Neuron (in vitro differentiated cells): ENCODE measurements at regions not wholly inside any gene's neighbourhood (a gene's known extent, or its start where the extent isn't known, plus 50 kb on each side); places are given as distances from the start of the nearest gene placed in this dataset.

Source experiments
- H2AFZ ChIP-seq: one replicate; pipeline ENCODE4 v1.6.1; 2013; ENCODE audit warnings: low read depth, mild to moderate bottlenecking, inconsistent platforms, low read length, moderate library complexity
- H3K27me3 ChIP-seq: one replicate; pipeline ENCODE4 v1.6.1; 2013; ENCODE audit warnings: low read length; ENCODE audit not compliant: insufficient read depth
- H3K36me3 ChIP-seq: one replicate; pipeline ENCODE4 v1.6.1; 2013; ENCODE audit warnings: low read length; ENCODE audit not compliant: insufficient read depth
- H3K4me1 ChIP-seq: one replicate; pipeline ENCODE4 v1.6.1; 2013; ENCODE audit warnings: low read length; ENCODE audit not compliant: insufficient read depth
- H3K4me3 ChIP-seq: 2 replicates; pipeline ENCODE4 v1.5.1; 2013; ENCODE audit warnings: mild to moderate bottlenecking, low read length, moderate library complexity
- H3K9me3 ChIP-seq: one replicate; pipeline ENCODE4 v1.6.1; 2013; ENCODE audit warnings: low read length

GRCh38 chr18:68263481-68263880, 451.4 kb downstream of the TMX3 start:
- Histone ChIP-seq H3K9me3 (no peaks in the 10 kb centered on the region), H3K27me3 (no peaks in the 10 kb centered on the region), H3K4me3 (no peak overlapping the region), H3K36me3 (no peaks in the 10 kb centered on the region), H2AFZ (no peak overlapping the region), H3K4me1 (peaks cover 9% of the 10 kb centered on the region)

GRCh38 chr18:68262690-68263294, 452.1 kb downstream of the TMX3 start:
- H3K27me3 ChIP-seq, result no peaks in the 10 kb centered on the region

GRCh38 chr18:68256418-68257067, 458.4 kb downstream of the TMX3 start:
- Histone ChIP-seq H3K27me3 (no peaks in the 10 kb centered on the region), H3K9me3 (peaks cover 2% of the 10 kb centered on the region), H3K4me1 (no peaks in the 10 kb centered on the region), H3K36me3 (no peaks in the 10 kb centered on the region), H2AFZ (no peak overlapping the region), H3K4me3 (no peak overlapping the region)

More at GRCh38 chr18:68262690-68263294, 452.1 kb downstream of the TMX3 start:
- Histone ChIP-seq H3K4me3 (no peak overlapping the region), H3K9me3 (peaks cover 2% of the 10 kb centered on the region), H3K36me3 (no peaks in the 10 kb centered on the region), H3K4me1 (peaks cover 9% of the 10 kb centered on the region), H2AFZ (no peak overlapping the region)

- H3K27me3 ChIP-seq, result no peaks in the 10 kb centered on the region
- H2AFZ ChIP-seq, result no peak overlapping the region
- no peaks in the 10 kb centered on the region for H3K36me3 ChIP-seq
- no peaks in the 10 kb centered on the region for H3K4me1 ChIP-seq
- no peak overlapping the region for H3K4me3 ChIP-seq
- no peaks in the 10 kb centered on the region for H3K9me3 ChIP-seq
These were observed 470.1 kb downstream of the TMX3 start for GRCh38 chr18:68244786-68245185.

- no peaks in the 10 kb centered on the region for H3K27me3 ChIP-seq
- H3K36me3 ChIP-seq, result no peaks in the 10 kb centered on the region
These were observed 473.0 kb downstream of the TMX3 start for GRCh38 chr18:68241881-68242280.

GRCh38 chr18:68234676-68235075, 480.2 kb downstream of the TMX3 start:
- Histone ChIP-seq H3K27me3 (no peaks in the 10 kb centered on the region), H3K4me1 (no peaks in the 10 kb centered on the region), H3K4me3 (no peak overlapping the region)

More at GRCh38 chr18:68241881-68242280, 473.0 kb downstream of the TMX3 start:
- Histone ChIP-seq H3K4me3 (no peak overlapping the region), H3K9me3 (peaks cover 3% of the 10 kb centered on the region), H3K4me1 (no peaks in the 10 kb centered on the region), H2AFZ (no peak overlapping the region)

GRCh38 chr18:68234131-68234530, 480.8 kb downstream of the TMX3 start:
- no peak overlapping the region for H2AFZ ChIP-seq
- no peak overlapping the region for H3K4me3 ChIP-seq
- no peaks in the 10 kb centered on the region for H3K4me1 ChIP-seq
- no peaks in the 10 kb centered on the region for H3K36me3 ChIP-seq
- H3K27me3 ChIP-seq, result no peaks in the 10 kb centered on the region
- H3K9me3 ChIP-seq, result peaks cover 3% of the 10 kb centered on the region

More at GRCh38 chr18:68234676-68235075, 480.2 kb downstream of the TMX3 start:
- no peaks in the 10 kb centered on the region for H3K36me3 ChIP-seq
- peaks cover 3% of the 10 kb centered on the region for H3K9me3 ChIP-seq
- H2AFZ ChIP-seq, result no peak overlapping the region

- H3K9me3 ChIP-seq, result no peaks in the 10 kb centered on the region
- H3K27me3 ChIP-seq, result no peaks in the 10 kb centered on the region
- H3K4me3 ChIP-seq, result no peak overlapping the region
- no peaks in the 10 kb centered on the region for H3K4me1 ChIP-seq
- no peak overlapping the region for H2AFZ ChIP-seq
- H3K36me3 ChIP-seq, result no peaks in the 10 kb centered on the region
These were observed 481.9 kb downstream of the TMX3 start for GRCh38 chr18:68233018-68233417.

GRCh38 chr18:68229351-68229750, 485.6 kb downstream of the TMX3 start:
- Histone ChIP-seq H3K9me3 (no peaks in the 10 kb centered on the region), H2AFZ (no peak overlapping the region), H3K36me3 (no peaks in the 10 kb centered on the region), H3K4me3 (no peak overlapping the region), H3K27me3 (no peaks in the 10 kb centered on the region), H3K4me1 (peaks cover 2% of the 10 kb centered on the region)

GRCh38 chr18:68221111-68221724, 493.7 kb downstream of the TMX3 start:
- Histone ChIP-seq H3K4me3 (no peak overlapping the region), H3K27me3 (no peaks in the 10 kb centered on the region), H3K36me3 (no peaks in the 10 kb centered on the region), H3K4me1 (peaks cover 10% of the 10 kb centered on the region), H3K9me3 (no peaks in the 10 kb centered on the region), H2AFZ (peak overlapping the region; percentile 3)

GRCh38 chr18:68220458-68220857, 494.4 kb downstream of the TMX3 start:
- Histone ChIP-seq H3K27me3 (no peaks in the 10 kb centered on the region), H3K9me3 (no peaks in the 10 kb centered on the region), H3K4me1 (peaks cover 10% of the 10 kb centered on the region), H3K4me3 (no peak overlapping the region), H3K36me3 (no peaks in the 10 kb centered on the region), H2AFZ (no peak overlapping the region)

GRCh38 chr18:68219872-68220271, 495.0 kb downstream of the TMX3 start:
- H3K4me1 ChIP-seq, result peaks cover 10% of the 10 kb centered on the region
- no peaks in the 10 kb centered on the region for H3K9me3 ChIP-seq
- no peak overlapping the region for H2AFZ ChIP-seq
- H3K36me3 ChIP-seq, result no peaks in the 10 kb centered on the region
- no peaks in the 10 kb centered on the region for H3K27me3 ChIP-seq
- no peak overlapping the region for H3K4me3 ChIP-seq

- no peak overlapping the region for H3K4me3 ChIP-seq
- no peak overlapping the region for H2AFZ ChIP-seq
- peaks cover 7% of the 10 kb centered on the region for H3K4me1 ChIP-seq
These were observed 495.6 kb downstream of the TMX3 start for GRCh38 chr18:68219274-68219673.

More at GRCh38 chr18:68219274-68219673, 495.6 kb downstream of the TMX3 start:
- H3K9me3 ChIP-seq, result no peaks in the 10 kb centered on the region
- H3K27me3 ChIP-seq, result no peaks in the 10 kb centered on the region
- no peaks in the 10 kb centered on the region for H3K36me3 ChIP-seq
